H9 (cell line): ENCODE measurements at regions not wholly inside any gene's neighbourhood (a gene's known extent, or its start where the extent isn't known, plus 50 kb on each side); places are given as distances from the start of the nearest gene placed in this dataset.

Experiments used
- DNase-seq: peaks from one replicate; pipeline ENCODE4 v3.0.0-alpha.2; 2017
- H2AFZ ChIP-seq: one replicate; pipeline ENCODE4 v1.6.1; 2013; ENCODE audit warnings: mild to moderate bottlenecking, low read length, control low read depth, moderate library complexity
- H2AK5ac ChIP-seq: 2 replicates; pipeline ENCODE4 v1.6.1; 2013; ENCODE audit warnings: low read length, control low read depth, mixed read lengths; ENCODE audit not compliant: insufficient read length
- H2BK120ac ChIP-seq: one replicate; pipeline ENCODE4 v1.6.1; 2013; ENCODE audit warnings: low read depth, mild to moderate bottlenecking, low read length, control low read depth, inconsistent platforms; ENCODE audit not compliant: poor library complexity, severe bottlenecking
- H2BK12ac ChIP-seq: 2 replicates; pipeline ENCODE4 v1.6.1; 2013; ENCODE audit warnings: low read length, control low read depth, mixed read lengths, low read depth; ENCODE audit not compliant: insufficient read length
- H2BK15ac ChIP-seq: 2 replicates; pipeline ENCODE4 v1.6.1; 2013; ENCODE audit warnings: low read depth, low read length, control low read depth
- H2BK20ac ChIP-seq: one replicate; pipeline ENCODE4 v1.6.1; 2013; ENCODE audit warnings: low read depth, mild to moderate bottlenecking, low read length, control low read depth, inconsistent platforms; ENCODE audit not compliant: poor library complexity, severe bottlenecking
- H2BK5ac ChIP-seq: 2 replicates; pipeline ENCODE4 v1.6.1; 2013; ENCODE audit warnings: low read length, control low read depth, mixed read lengths; ENCODE audit not compliant: insufficient read length
- H3K14ac ChIP-seq: 2 replicates; pipeline ENCODE4 v1.6.1; 2013; ENCODE audit warnings: low read length, control low read depth; ENCODE audit not compliant: insufficient read depth
- H3K18ac ChIP-seq: 2 replicates; pipeline ENCODE4 v1.6.1; 2013; ENCODE audit warnings: low read depth, mild to moderate bottlenecking, mixed read lengths, low read length, control low read depth; ENCODE audit not compliant: insufficient read length
- H3K23ac ChIP-seq: 2 replicates; pipeline ENCODE4 v1.6.1; 2013; ENCODE audit warnings: low read length, control low read depth, mixed read lengths, low read depth; ENCODE audit not compliant: insufficient read length
- H3K23me2 ChIP-seq: 2 replicates; pipeline ENCODE4 v1.6.1; 2013; ENCODE audit warnings: low read depth, mild to moderate bottlenecking, mixed read lengths, low read length, control low read depth; ENCODE audit not compliant: insufficient read length, poor library complexity, severe bottlenecking
- H3K27ac ChIP-seq: 2 replicates; pipeline ENCODE4 v1.5.1; 2013; ENCODE audit warnings: low read length, control low read depth, mixed read lengths, low read depth; ENCODE audit not compliant: insufficient read length
- H3K27me3 ChIP-seq: 2 replicates; pipeline ENCODE4 v1.6.1; 2013; ENCODE audit warnings: low read length, control low read depth, inconsistent platforms; ENCODE audit not compliant: insufficient read depth
- H3K4ac ChIP-seq: 2 replicates; pipeline ENCODE4 v1.6.1; 2013; ENCODE audit warnings: low read depth, mild to moderate bottlenecking, control low read depth, inconsistent platforms, low read length, moderate library complexity
- H3K4me1 ChIP-seq: 2 replicates; pipeline ENCODE4 v1.6.1; 2013; ENCODE audit warnings: low read length, control low read depth, inconsistent platforms; ENCODE audit not compliant: insufficient read depth
- H3K4me2 ChIP-seq: 2 replicates; pipeline ENCODE4 v1.6.1; 2013; ENCODE audit warnings: low read length, control low read depth, mixed read lengths; ENCODE audit not compliant: insufficient read length, insufficient read depth
- H3K56ac ChIP-seq: 2 replicates; pipeline ENCODE4 v1.6.1; 2013; ENCODE audit warnings: low read depth, mild to moderate bottlenecking, mixed read lengths, low read length, control low read depth; ENCODE audit not compliant: insufficient read length
- H3K79me1 ChIP-seq: 2 replicates; pipeline ENCODE4 v1.6.1; 2013; ENCODE audit warnings: low read depth, mild to moderate bottlenecking, moderate library complexity, low read length, control low read depth, inconsistent platforms; ENCODE audit not compliant: insufficient read depth, poor library complexity, severe bottlenecking
- H3K79me2 ChIP-seq: 2 replicates; pipeline ENCODE4 v1.6.1; 2013; ENCODE audit warnings: low read length, control low read depth, inconsistent platforms; ENCODE audit not compliant: insufficient read depth
- H3K9ac ChIP-seq: 2 replicates; pipeline ENCODE4 v1.6.1; 2013; ENCODE audit warnings: low read length, control low read depth, mixed read lengths; ENCODE audit not compliant: insufficient read length; ENCODE audit errors: extremely low read depth
- H3K9me3 ChIP-seq: one replicate; pipeline ENCODE4 v1.6.1; 2013; ENCODE audit warnings: low read depth, low read length, inconsistent platforms; ENCODE audit not compliant: control insufficient read depth
- H3T11ph ChIP-seq: one replicate; pipeline ENCODE4 v1.6.1; 2013; ENCODE audit warnings: mild to moderate bottlenecking, low read length, control low read depth, inconsistent platforms
- H4K20me1 ChIP-seq: one replicate; pipeline ENCODE4 v1.6.1; 2013; ENCODE audit not compliant: control insufficient read depth, insufficient read length, insufficient read depth
- H4K5ac ChIP-seq: 2 replicates; pipeline ENCODE4 v1.6.1; 2013; ENCODE audit warnings: low read depth, mild to moderate bottlenecking, mixed read lengths, low read length, control low read depth; ENCODE audit not compliant: insufficient read length
- H4K8ac ChIP-seq: replicated peaks from 2 replicates; pipeline ENCODE4 v1.6.1; 2013; ENCODE audit warnings: low read length, control low read depth, mixed read lengths, low read depth; ENCODE audit not compliant: insufficient read length
- H4K91ac ChIP-seq: 2 replicates; pipeline ENCODE4 v1.6.1; 2013; ENCODE audit warnings: low read depth, mild to moderate bottlenecking, moderate library complexity, mixed read lengths, low read length, control low read depth; ENCODE audit not compliant: insufficient read length
- H3K27ac Mint-ChIP-seq, 3 experiments: 2 replicates in 2 of 3; 3 replicates in 1 of 3; pipeline ENCODE4 v1.8.0; 2020 to 2021; ENCODE audit warnings: mixed read lengths in 3 of 3, mild to moderate bottlenecking in 1 of 3, moderate library complexity in 1 of 3
- H3K27me3 Mint-ChIP-seq: 2 replicates; pipeline ENCODE4 v1.8.0; 2021; ENCODE audit warnings: low read depth, mild to moderate bottlenecking, moderate library complexity, mixed read lengths
- H3K36me3 Mint-ChIP-seq, 3 experiments: 2 replicates in 2 of 3; 3 replicates in 1 of 3; pipeline ENCODE4 v1.8.0; 2020 to 2021; ENCODE audit warnings: low read depth in 3 of 3, mixed read lengths in 3 of 3; ENCODE audit not compliant: insufficient read depth in 1 of 3
- H3K4me1 Mint-ChIP-seq, 2 experiments: 2 replicates each; pipeline ENCODE4 v1.8.0; 2020; ENCODE audit warnings: mixed read lengths in 2 of 2
- H3K4me3 Mint-ChIP-seq, 2 experiments: 2 replicates in 1 of 2; 3 replicates in 1 of 2; pipeline ENCODE4 v1.8.0; 2020 to 2021; ENCODE audit warnings: mild to moderate bottlenecking in 2 of 2, mixed read lengths in 2 of 2, moderate library complexity in 1 of 2
- H3K9me3 Mint-ChIP-seq, 2 experiments: 2 replicates in 1 of 2; 3 replicates in 1 of 2; pipeline ENCODE4 v1.8.0; 2020; ENCODE audit warnings: mild to moderate bottlenecking in 2 of 2, mixed read lengths in 2 of 2, moderate library complexity in 1 of 2
- CTCF ChIP-seq: fragments of 200-600 bp; sonication (generic); conservative IDR thresholded peaks from 3 replicates; pipeline ENCODE4 v1.8.0; 2021; ENCODE audit warnings: antibody characterized with exemption, mild to moderate bottlenecking
- WGBS: extraction: QIAGEN DNeasy Blood & Tissue Kit; methylation state at CpG from one replicate; pipeline ENCODE4 v1.1.7; 2013; ENCODE audit warnings: missing lambda C conversion rate, low lambda C conversion rate, mixed read lengths; ENCODE audit not compliant: insufficient read length; ENCODE audit errors: extremely low coverage; 5-methylcytosine and 5-hydroxymethylcytosine counted together

DNA sequence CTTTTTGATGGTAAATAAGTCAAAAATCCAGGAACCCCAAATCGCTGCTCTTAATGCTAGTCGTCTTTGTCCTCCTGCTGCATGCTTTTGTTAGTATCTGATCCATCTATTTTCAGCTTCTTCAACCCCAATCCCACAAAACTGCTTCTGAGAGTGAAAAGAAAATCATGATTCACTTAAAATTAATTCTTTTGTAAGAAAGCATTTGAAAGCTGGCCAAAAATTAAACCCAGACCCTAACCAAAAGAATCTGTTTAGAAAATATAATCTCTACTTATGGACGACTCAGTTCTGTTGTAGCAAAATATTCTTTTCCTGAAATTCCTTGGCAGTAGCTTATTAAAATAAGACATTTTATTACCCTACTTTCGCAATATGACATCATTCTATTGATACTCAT, 443.6 kb upstream of the SYT1 start:
- no CpG with 5 or more reads among the region's 4 CpGs for WGBS
- Histone ChIP-seq H4K20me1 (no peaks in the 10 kb centered on the region), H3K9me3 (no peaks in the 10 kb centered on the region), H3K23ac (no peak overlapping the region), H2BK20ac (no peak overlapping the region), H3K79me1 (no peaks in the 10 kb centered on the region), H3K4me2 (no peak overlapping the region), H2BK12ac (no peak overlapping the region), H4K91ac (no peak overlapping the region), H3K9ac (no peak overlapping the region), H3K4me1 (no peaks in the 10 kb centered on the region), H3K27ac (no peak overlapping the region), H3K23me2 (no peaks in the 10 kb centered on the region), H2AK5ac (no peak overlapping the region), H3K14ac (no peak overlapping the region), H2BK15ac (no peak overlapping the region), H3K18ac (no peak overlapping the region), H3K79me2 (no peaks in the 10 kb centered on the region), H3K56ac (no peak overlapping the region), H3K27me3 (no peaks in the 10 kb centered on the region), H2AFZ (no peak overlapping the region), H2BK5ac (no peak overlapping the region), H4K8ac (no peak overlapping the region), H2BK120ac (no peak overlapping the region), H4K5ac (no peak overlapping the region), H3K4ac (no peak overlapping the region), H3T11ph (no peak overlapping the region)
- Mint-ChIP-seq H3K4me1 (peaks cover 2 to 4% of the 10 kb centered on the region in 2 experiments; a peak in 2 of 4 replicates), H3K9me3 (no peaks in the 10 kb centered on the region), H3K4me3 (no peak overlapping the region), H3K27me3 (no peaks in the 10 kb centered on the region), H3K27ac (no peak overlapping the region), H3K36me3 (no peaks in the 10 kb centered on the region)
- TF ChIP-seq CTCF = no peak
- DNase-seq = no peak
